GM12873 (cell line): ENCODE measurements at regions not wholly inside any gene's neighbourhood (a gene's known extent, or its start where the extent isn't known, plus 50 kb on each side); places are given as distances from the start of the nearest gene placed in this dataset.

ENCODE experiments used
- CTCF ChIP-seq: IDR thresholded peaks from 2 replicates; pipeline ENCODE4 v1.5.1; 2012; ENCODE audit warnings: low read depth, mild to moderate bottlenecking, moderate library complexity, low read length, control low read depth; ENCODE audit not compliant: insufficient read depth; ENCODE audit errors: missing control alignments

GRCh38 chr2:125267683-125268082, 1242.6 kb downstream of the CNTNAP5 start:
- no peak for TF ChIP-seq CTCF

GRCh38 chr2:125272651-125273050, 1247.6 kb downstream of the CNTNAP5 start:
- no peak for TF ChIP-seq CTCF

- TF ChIP-seq CTCF, result no peak
Measured at GRCh38 chr2:125274718-125275117, 1249.6 kb downstream of the CNTNAP5 start.

- no peak for TF ChIP-seq CTCF
Measured at GRCh38 chr2:125280265-125280664, 1255.2 kb downstream of the CNTNAP5 start.

GRCh38 chr2:125281242-125281641, 1256.2 kb downstream of the CNTNAP5 start:
- no peak for TF ChIP-seq CTCF

GRCh38 chr2:125296742-125297141, 1271.7 kb downstream of the CNTNAP5 start:
- peak; percentile 25 for TF ChIP-seq CTCF

- TF ChIP-seq CTCF, result no peak
Measured at GRCh38 chr2:125310657-125311364, 1285.7 kb downstream of the CNTNAP5 start.
